GM19328 (cell line): ENCODE measurements at regions not wholly inside any gene's neighbourhood (a gene's known extent, or its start where the extent isn't known, plus 50 kb on each side); places are given as distances from the start of the nearest gene placed in this dataset.

ENCODE experiments used
- ATAC-seq: cut with Tn5 transposase; IDR thresholded peaks from one replicate; pipeline ENCODE4 v1.9.1; 2021; ENCODE audit warnings: mild to moderate bottlenecking, moderate library complexity; ENCODE audit not compliant: unreplicated experiment

DNA sequence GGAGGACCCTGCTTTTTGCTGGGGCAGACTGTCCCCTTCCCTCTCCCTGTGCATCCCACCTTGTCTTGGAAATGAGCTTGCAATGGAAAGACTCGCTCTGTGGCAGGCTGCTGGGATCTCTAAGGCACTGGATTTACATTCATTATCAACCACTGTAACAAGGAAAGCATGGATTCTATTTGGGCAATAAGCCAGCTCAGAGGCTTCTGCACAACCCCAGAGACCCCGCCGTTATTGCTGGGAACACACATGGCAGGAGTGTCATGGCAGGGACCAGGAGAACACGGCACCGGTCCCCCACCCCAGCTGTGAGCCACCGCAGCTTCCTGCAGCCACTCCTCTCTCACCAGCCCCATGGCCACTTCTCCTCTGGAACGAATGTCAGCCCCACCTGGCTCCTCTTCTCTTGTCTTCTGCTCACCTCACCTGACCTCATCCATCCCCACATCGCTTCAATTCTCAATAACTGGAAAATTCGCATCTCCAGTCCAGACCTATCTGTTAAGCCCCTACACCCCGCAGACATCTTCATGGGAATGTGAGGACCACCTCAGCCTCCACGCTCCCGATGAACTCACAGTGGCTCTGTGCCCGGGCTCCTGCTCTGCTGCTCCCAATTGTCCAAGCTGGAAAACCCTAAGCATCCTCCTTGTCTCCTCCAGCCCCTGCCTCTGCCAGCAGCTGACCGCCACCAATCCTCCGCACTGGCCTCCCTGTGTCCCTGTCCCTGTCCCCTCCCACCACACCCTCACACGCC is 181.5 kb downstream of the USP12 start:
- ATAC-seq = no peak

DNA sequence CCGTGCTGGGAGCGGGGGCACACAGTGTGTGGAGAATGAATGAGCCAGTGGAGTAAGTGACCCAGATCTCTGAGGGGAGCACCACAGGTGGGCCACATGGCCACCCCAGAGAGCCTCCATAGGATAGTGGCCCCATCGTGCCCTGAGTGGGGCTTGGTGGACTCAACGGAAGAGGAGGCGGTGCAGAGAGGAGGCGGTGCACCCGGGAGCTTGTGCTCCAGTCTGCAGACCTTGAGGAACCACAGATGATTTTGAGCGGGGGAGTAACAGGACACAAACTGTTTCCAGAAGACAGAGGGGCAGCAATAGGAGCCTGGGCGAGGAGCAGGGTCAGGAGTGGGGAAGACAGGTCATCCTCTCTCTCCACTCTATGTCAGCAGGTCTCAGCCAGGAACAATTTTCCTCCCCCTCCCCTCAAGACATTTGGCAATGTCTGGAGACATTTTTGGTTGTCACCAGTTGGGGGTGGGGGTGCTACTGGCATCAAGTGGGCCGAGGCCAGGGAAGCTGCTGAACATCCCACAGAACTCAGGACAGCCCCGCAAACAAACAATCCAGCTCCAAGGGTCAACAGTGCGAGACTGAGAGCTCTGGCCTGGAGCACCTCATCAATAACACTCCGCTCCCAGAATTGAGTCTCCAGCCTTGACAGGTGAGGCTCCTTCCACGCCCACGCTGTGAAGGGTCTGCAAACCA is 182.2 kb downstream of the USP12 start:
- no peak for ATAC-seq

DNA sequence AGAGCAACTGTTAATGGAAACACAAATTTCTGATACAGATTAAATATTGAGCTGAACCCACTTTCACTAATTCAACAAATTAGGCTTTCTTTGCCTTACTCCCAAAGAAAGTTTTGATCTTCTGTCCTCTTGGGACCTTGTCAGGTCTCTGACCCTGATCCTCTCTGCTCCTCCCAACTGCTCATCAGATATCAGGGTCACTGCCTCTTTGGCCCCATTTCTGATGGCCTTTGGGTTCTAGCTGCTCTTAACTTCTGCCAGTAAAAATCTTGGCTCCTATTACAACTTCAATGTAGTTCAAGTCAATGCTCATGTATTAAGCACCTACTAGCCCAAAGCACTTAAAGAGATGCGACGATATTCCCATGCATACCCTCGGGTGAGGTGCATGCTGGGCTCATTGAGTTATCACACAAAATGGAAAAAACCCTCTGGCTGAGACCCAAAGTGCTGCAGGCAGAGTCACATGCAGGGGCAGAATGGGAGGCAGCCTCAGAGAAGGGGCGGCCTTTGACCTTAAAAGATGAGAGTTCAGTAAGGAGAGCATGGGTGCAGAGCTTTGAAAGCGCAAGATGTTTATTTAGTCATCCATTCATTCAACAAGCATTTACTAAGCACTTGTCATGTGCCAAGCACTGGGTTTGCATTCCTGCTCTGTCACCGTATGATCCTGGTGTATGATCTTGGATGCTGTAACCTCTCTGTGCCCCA is 183.4 kb downstream of the USP12 start:
- no peak for ATAC-seq

DNA sequence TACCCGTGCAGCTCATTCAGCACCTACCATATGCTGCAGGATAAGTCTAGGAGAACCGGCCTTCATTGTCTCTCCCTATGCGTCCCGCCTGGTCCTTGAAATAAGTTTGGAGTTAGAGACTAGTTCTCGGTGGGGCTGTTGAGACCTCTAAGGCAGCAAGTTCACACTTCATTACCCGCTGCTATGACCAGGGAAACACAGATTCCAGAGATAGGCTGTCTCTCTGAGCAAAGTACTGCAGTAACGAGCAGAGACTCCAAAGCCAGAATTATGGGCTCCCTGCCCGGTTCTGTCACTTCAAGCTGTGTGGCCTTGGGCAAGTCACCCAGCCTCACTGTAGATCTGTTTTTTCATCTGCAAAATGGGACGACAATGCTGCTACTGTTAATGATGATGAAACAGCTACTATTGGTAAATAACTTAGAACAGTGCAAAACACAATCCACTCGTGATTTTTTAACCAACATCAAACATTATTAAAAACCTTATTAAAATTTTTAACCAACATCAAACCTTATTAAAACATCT is 184.1 kb downstream of the USP12 start:
- ATAC-seq = no peak

DNA sequence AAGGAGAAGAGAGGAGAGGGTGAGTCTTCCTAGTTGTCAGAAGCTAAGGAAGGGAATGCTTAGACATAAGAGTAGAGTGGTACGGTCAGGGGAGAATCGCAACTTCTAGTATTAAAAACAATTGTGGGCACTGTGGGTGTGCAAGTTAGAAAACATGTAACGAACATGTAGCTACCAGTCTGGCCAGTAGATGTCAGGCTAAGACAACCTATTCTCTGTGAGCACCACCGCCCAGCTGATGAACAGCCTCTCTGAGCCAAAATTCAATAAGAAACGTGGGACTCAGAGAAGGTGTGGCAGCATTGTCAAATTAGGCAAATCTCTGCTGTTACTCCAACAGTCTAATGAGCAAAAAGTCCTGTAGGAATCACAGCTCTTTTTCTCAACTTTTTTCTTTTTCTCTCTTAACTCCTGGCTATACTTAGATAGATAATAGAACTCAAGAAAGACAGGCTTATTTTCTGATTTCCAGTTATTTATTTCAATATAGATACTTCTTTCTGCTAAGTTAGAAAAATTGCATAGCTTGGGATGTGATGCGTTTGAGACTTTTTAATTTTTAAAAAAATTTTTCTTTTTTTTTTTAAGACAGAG is 186.2 kb downstream of the USP12 start:
- peak; percentile 49 for ATAC-seq

DNA sequence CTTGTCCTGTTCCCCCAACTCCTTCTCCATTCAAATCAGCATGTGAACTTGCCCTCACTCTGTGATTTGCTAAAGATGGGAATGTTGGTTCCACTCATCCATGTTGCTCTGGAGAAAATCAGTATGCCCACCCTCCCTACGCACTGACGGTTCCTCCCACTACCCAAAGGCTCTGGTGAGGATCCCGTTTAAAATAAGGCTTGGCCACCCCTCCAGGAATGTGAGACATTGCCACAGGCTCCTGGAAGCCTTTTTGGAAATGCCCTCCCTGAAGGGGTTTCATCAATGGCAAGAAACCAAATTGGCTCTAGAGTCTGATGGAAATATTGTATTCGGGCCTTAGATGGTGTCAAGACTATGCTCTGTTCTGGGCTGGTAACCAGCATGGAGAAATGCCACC is 187.3 kb downstream of the USP12 start:
- ATAC-seq = no peak

DNA sequence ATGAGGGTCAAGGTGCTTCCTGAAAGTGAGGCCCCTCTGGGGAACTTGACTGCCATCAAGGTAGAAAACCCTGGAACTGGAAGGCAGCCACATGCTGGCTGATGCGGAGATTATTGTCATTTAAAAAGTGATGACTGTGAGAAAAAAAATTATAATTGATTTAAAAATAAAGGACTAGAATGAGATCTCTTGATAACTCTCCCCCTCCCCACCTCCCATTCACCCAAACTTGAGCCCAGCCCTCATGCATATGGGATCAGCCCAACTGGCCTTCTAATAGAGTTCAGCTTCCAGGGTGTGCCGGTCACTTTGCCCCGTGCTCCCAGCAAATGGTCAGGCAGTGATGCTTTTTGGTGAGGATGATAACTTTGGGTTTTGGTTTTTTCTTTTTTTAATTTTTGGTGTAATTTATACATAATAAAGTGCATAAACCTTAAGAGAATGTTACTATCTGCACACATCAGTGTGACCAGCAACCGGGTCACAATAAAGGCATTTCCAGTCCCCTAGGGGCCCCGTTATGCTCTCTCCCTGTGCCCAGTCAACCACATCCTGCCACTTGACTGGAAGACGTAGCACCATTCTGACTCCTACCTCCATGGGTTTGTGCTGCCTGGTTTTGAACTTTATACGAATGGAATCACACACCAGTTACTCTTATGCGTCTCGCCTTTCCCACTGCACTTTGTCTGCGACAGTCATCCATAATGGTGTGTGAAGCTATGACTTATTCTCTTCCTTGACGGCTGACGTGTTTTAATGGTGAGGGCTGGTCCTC is 187.9 kb downstream of the USP12 start:
- no peak for ATAC-seq

DNA sequence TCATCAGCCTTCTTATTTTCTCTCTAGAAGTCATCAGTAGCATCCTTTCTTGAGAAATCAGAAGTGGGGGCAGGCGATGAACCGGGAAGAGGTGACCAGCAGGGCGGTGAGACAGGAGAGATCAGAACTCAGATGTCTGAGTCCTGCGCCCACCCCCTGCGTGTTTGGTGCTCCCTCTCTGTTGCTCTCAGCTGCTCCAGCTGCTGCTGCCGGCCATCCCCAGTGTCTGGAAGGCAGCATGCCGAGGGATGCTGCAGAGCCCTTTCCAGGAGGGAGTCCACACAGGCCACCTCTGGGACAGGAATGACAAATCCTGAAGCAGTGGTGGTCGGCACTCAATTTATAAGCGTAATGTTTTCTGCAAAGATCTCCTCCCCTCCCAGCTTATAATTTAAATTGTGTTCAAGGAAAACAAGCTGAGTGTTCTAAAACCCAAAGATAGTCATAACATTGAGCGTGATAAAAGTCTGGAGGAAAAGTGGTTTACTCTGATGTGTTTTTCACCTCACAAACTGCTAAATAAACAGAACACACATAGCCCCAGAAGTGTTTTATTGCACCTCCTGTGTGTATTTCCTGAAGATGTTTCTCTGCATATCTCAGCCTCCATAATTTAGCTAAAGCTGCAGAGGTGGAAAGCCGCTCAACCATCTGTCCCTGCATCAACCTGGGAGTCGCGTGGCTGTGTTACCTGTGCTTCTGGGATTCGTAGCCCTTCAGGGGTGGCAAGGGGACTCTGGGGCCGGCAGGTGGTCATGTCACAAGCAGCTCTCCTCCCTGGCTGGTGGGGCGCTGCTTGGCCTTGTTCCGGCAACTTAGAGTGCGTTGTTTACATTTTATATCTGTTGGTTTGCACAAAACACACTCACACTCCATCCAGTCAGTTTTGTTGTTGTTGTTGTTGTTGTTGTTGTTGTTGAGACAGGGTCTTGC is 191.2 kb downstream of the USP12 start:
- ATAC-seq = no peak

DNA sequence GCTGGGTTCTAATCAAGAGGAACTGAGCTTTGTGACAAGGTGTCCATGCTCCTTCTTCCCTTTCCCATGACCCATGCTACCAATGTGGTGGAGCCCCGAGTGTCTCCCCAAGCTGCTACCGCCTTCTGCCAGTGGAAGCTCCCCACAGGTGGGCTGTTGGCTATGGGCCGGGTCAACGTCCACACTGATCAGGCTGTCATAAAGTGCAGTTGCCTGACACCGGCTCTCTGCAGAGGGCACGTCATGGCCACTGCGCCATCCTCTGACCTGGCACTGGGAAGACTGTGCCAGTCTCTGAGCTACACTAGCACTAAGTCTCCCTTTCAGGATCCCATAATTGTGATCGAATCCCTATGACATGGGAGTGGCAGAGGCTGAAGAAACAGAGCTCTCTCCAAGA is 192.3 kb downstream of the USP12 start:
- ATAC-seq = no peak

DNA sequence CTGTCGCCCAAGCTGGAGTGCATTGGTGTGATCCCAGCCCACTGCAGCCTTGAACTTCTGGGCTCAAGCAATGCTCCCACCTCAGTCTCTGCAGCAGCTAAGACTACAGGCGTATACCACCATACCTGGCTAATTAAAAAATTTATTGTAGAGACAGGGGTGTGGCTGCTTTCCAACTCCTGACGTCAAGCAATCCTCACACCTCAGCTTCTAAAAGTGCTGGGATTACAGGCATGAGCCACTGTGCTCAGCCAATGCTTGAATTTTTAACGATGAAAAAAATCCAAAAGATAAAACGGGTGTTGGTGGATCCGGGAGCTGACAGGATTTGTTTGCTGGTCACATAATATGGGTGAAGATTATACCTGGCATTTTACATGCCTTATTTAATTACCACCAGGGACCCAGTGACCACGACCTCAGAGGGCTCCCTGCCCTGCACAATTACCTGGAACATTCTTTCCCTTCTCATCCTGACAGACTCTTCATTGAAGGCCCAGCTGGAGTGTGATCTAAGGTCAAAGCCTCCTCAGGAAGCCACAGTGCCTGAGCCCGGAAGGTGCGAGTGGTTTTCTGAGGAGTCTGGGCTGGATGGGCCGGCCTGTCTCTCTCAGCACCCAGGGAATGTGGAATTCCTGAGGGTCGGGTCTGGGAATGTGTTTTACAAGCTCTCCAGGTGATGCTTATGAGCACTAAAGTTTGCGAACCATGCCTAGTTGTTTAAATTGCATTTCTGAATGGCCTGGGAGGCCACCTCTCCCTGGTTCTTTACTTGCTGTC is 193.3 kb downstream of the USP12 start:
- no peak for ATAC-seq

DNA sequence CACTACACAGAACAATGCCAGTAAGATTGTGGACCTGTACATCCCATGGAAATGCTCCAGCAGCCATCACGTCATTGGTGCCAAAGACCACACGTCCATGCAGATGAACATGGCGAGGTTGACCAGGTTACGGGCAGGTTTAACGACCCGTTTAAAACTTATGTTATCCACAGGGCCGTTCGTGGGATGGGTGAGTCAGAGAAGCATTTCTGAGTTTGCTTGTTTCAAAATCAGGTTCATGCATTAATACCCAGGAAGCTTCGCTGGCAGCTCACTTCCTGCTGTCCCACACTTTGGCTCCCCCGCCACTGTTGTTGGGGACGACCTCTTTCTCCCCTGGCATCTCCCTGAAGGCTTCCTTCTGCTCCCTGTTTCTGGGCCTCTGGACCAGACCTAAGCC is 194.1 kb downstream of the USP12 start:
- no peak for ATAC-seq

DNA sequence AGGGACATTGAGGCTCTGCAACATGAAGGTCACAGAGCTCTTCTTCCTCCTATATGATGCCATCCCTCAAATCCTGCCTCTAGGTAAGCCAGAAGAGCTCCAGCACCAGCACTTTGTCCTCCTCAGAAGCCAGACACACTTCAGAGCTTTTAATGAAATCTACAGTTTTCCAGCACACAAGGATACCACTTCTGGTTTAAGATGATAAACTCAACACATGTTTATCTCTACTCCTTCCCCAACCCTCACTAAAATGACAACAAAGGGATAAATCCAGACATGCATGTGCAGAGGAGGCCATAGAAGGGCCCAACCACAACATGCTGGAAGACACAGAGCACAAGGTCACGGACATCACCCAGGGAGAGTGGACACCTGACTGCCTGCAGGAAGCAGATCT is 195.3 kb downstream of the USP12 start:
- ATAC-seq = no peak

DNA sequence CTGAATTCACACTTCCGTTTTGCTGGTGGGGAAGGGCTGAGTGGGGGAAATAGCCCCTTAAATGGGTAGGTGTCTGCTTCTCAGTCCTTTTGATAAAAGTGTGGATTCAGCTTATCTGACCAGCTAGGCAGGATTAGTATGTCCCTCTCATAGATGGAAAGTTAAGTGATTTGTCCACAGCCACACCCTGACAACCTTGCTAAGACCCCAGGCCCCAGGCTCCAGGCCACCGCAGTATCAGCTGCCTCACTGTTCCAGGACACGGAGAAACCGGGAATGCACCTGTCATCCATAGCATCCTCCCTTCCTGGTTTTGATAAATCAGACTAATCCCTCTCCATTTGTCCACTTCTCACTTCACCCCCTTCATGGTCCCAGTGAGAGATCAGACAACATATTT is 197.7 kb downstream of the USP12 start:
- no peak for ATAC-seq

DNA sequence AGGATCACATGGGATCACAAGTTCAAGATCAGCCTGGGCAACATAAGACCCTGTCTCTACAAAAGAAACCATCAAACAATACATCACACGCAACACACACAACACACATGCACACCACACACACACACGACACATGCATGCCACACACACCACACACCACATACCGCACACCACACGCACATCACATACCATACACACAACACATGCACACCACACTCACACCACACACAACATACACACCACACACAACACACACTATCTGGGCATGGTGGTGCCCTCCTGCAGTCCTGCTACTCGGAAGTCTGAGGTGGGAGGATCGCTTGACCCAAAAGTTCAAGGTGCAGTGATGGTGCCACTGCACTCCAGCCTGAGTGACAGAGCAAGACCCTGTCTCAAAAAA is 198.3 kb downstream of the USP12 start:
- no peak for ATAC-seq

DNA sequence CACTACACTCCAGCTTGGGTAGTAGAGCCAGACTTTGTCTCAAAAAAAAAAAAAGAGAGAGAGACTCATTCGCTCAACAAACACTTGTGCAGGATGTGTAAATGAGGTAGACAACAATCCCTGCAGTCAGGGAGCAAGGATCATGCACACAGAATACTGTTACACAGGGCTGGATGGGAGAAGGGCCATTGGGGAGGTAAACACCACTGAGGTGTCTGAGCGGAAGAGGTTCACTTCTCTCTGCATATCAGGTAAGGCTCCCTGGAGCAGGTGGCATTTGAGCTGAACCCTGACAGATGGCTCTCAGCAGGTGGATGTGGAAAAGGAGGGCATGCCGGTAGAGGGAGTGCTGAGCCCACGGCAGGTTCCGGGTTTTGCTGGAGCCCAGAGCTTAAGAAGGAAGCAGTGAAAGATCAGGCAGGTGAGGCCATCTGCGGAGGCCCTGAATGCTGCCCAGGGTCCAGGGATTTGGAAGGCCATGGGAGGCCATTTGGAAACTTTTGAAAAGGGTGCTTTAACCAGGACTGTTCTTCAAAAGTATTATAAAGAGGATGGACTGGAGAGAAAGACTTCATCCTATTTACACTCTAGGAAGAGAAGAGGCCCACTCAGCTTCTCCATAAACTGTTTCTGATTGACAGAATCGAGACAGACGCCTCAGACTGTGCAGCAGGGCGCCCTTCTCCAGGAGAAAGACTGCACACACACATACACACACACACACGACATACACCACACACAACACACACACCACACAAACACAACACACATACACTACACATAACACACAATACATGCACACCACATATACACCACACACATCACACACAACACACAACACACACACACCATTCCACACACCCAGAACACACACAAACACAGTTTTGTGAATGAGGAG is 199.4 kb downstream of the USP12 start:
- ATAC-seq = no peak

DNA sequence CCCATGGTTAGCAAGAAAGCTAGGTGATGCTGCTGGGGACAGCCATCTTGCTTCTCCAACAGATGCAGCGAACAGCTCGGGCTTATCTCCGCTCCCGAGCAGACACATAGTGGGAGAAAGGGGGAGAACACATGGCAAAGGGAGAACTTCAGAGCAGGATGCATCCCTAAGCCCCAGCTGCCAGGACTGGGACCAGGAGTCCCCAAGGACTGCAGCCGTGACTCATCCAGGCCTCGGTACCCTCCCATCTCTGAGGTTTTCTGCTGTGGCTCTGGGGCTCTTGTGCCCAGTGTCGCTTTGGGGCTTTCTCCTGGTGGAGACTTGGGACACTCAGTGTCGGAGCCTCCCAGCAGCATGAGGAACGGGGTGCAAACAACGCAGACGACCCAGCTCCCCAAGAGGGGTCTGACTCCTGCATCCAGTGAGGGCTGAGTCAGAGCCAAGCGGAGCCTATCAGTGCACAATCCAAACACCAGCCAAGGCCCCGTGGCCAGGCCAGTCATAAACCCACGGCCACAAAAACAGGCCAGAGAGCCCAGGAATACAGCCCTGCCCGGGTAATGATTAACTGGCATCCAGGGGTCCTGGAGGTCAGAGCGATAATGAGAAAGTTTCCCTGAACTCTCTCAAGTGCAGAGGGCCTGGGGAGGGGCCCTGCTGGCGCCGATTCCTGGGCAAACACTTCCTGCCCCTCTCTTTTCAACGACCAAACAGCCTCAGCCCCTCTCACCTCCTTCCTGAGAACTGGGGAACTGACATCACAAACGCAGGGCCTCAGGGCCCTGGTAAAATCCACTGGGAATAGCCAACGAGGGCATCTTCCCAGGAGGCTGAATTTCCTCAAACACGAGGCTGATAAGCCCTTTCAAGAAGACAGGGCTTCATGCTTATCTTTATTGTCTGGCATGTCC is 202.9 kb downstream of the USP12 start:
- ATAC-seq = no peak
